ENCODE measurements at regions not wholly inside any gene's neighbourhood (a gene's known extent, or its start where the extent isn't known, plus 50 kb on each side); places are given as distances from the start of the nearest gene placed in this dataset.
"Not testable (repeated sequence)": the region's sequence is repeated elsewhere in the genome, so short reads cannot be mapped to it uniquely, and the experiment has no call there.

- H3K4me1 Mint-ChIP-seq (ENCODE audit: low read depth); POLR2A ChIA-PET; H3K36me3 Mint-ChIP-seq (ENCODE audit: low read depth); H3K9me3 Mint-ChIP-seq (ENCODE audit: insufficient read depth); H3K27me3 Mint-ChIP-seq (ENCODE audit: low read depth); CTCF ChIA-PET; DNase-seq; H3K27ac Mint-ChIP-seq; H3K4me3 Mint-ChIP-seq; ATAC-seq: not testable (repeated sequence)
Measured at GRCh38 chr18:14395533-14395932, 147.9 kb downstream of the POTEC start.

- H3K27ac Mint-ChIP-seq; POLR2A ChIA-PET; H3K36me3 Mint-ChIP-seq (ENCODE audit: low read depth); H3K4me3 Mint-ChIP-seq; H3K9me3 Mint-ChIP-seq (ENCODE audit: insufficient read depth); ATAC-seq; CTCF ChIA-PET; DNase-seq; H3K4me1 Mint-ChIP-seq (ENCODE audit: low read depth); H3K27me3 Mint-ChIP-seq (ENCODE audit: low read depth): not testable (repeated sequence)
Measured at GRCh38 chr18:14393563-14394103, 149.8 kb downstream of the POTEC start.

- H3K36me3 Mint-ChIP-seq (ENCODE audit: low read depth); ATAC-seq; CTCF ChIA-PET; H3K4me1 Mint-ChIP-seq (ENCODE audit: low read depth); DNase-seq; H3K27me3 Mint-ChIP-seq (ENCODE audit: low read depth); H3K9me3 Mint-ChIP-seq (ENCODE audit: insufficient read depth); POLR2A ChIA-PET; H3K27ac Mint-ChIP-seq; H3K4me3 Mint-ChIP-seq: not testable (repeated sequence)
Measured at GRCh38 chr18:14392604-14393003, 150.8 kb downstream of the POTEC start.

GRCh38 chr18:14384961-14385360, 158.4 kb downstream of the POTEC start:
- H3K4me1 Mint-ChIP-seq (ENCODE audit: low read depth); CTCF ChIA-PET: not testable (repeated sequence)

GRCh38 chr18:14382666-14383065, 160.7 kb downstream of the POTEC start:
- H3K4me3 Mint-ChIP-seq; ATAC-seq; H3K36me3 Mint-ChIP-seq (ENCODE audit: low read depth); CTCF ChIA-PET; H3K27me3 Mint-ChIP-seq (ENCODE audit: low read depth); H3K27ac Mint-ChIP-seq; H3K4me1 Mint-ChIP-seq (ENCODE audit: low read depth); H3K9me3 Mint-ChIP-seq (ENCODE audit: insufficient read depth); POLR2A ChIA-PET; DNase-seq: not testable (repeated sequence)

More at GRCh38 chr18:14384961-14385360, 158.4 kb downstream of the POTEC start:
- ATAC-seq; POLR2A ChIA-PET; H3K27me3 Mint-ChIP-seq (ENCODE audit: low read depth); H3K27ac Mint-ChIP-seq; DNase-seq; H3K4me3 Mint-ChIP-seq; H3K9me3 Mint-ChIP-seq (ENCODE audit: insufficient read depth); H3K36me3 Mint-ChIP-seq (ENCODE audit: low read depth): not testable (repeated sequence)

GRCh38 chr18:14379489-14379888, 163.9 kb downstream of the POTEC start:
- ATAC-seq; POLR2A ChIA-PET; H3K36me3 Mint-ChIP-seq (ENCODE audit: low read depth): not testable (repeated sequence)

GRCh38 chr18:14378376-14378775, 165.0 kb downstream of the POTEC start:
- H3K4me3 Mint-ChIP-seq; H3K27me3 Mint-ChIP-seq (ENCODE audit: low read depth); DNase-seq; H3K36me3 Mint-ChIP-seq (ENCODE audit: low read depth); H3K4me1 Mint-ChIP-seq (ENCODE audit: low read depth); H3K27ac Mint-ChIP-seq; H3K9me3 Mint-ChIP-seq (ENCODE audit: insufficient read depth); CTCF ChIA-PET; POLR2A ChIA-PET; ATAC-seq: not testable (repeated sequence)

More at GRCh38 chr18:14379489-14379888, 163.9 kb downstream of the POTEC start:
- CTCF ChIA-PET; H3K27ac Mint-ChIP-seq; H3K27me3 Mint-ChIP-seq (ENCODE audit: low read depth); DNase-seq; H3K4me3 Mint-ChIP-seq; H3K9me3 Mint-ChIP-seq (ENCODE audit: insufficient read depth); H3K4me1 Mint-ChIP-seq (ENCODE audit: low read depth): not testable (repeated sequence)

GRCh38 chr18:14361346-14361745, 182.1 kb downstream of the POTEC start:
- ATAC-seq; CTCF ChIA-PET; DNase-seq; H3K9me3 Mint-ChIP-seq (ENCODE audit: insufficient read depth); H3K4me1 Mint-ChIP-seq (ENCODE audit: low read depth); H3K27me3 Mint-ChIP-seq (ENCODE audit: low read depth); H3K4me3 Mint-ChIP-seq; H3K27ac Mint-ChIP-seq; POLR2A ChIA-PET; H3K36me3 Mint-ChIP-seq (ENCODE audit: low read depth): not testable (repeated sequence)

- H3K9me3 Mint-ChIP-seq (ENCODE audit: insufficient read depth); H3K36me3 Mint-ChIP-seq (ENCODE audit: low read depth); H3K27ac Mint-ChIP-seq; CTCF ChIA-PET; DNase-seq; H3K4me1 Mint-ChIP-seq (ENCODE audit: low read depth); ATAC-seq; H3K4me3 Mint-ChIP-seq; H3K27me3 Mint-ChIP-seq (ENCODE audit: low read depth); POLR2A ChIA-PET: not testable (repeated sequence)
Measured at GRCh38 chr18:14357553-14358297, 185.7 kb downstream of the POTEC start.

- H3K4me1 Mint-ChIP-seq (ENCODE audit: low read depth); ATAC-seq; H3K9me3 Mint-ChIP-seq (ENCODE audit: insufficient read depth); H3K36me3 Mint-ChIP-seq (ENCODE audit: low read depth); H3K27me3 Mint-ChIP-seq (ENCODE audit: low read depth); POLR2A ChIA-PET; CTCF ChIA-PET; H3K4me3 Mint-ChIP-seq; DNase-seq; H3K27ac Mint-ChIP-seq: not testable (repeated sequence)
Measured at GRCh38 chr18:14342170-14342569, 201.2 kb downstream of the POTEC start.

- H3K36me3 Mint-ChIP-seq (ENCODE audit: low read depth); POLR2A ChIA-PET; ATAC-seq; H3K4me3 Mint-ChIP-seq; H3K27ac Mint-ChIP-seq; CTCF ChIA-PET; H3K4me1 Mint-ChIP-seq (ENCODE audit: low read depth); H3K27me3 Mint-ChIP-seq (ENCODE audit: low read depth); DNase-seq; H3K9me3 Mint-ChIP-seq (ENCODE audit: insufficient read depth): not testable (repeated sequence)
Measured at GRCh38 chr18:14336017-14336416, 203.8 kb upstream of the ZNF519 start.

- ATAC-seq; H3K4me3 Mint-ChIP-seq; H3K4me1 Mint-ChIP-seq (ENCODE audit: low read depth); H3K27me3 Mint-ChIP-seq (ENCODE audit: low read depth); DNase-seq; CTCF ChIA-PET; H3K27ac Mint-ChIP-seq; H3K9me3 Mint-ChIP-seq (ENCODE audit: insufficient read depth); POLR2A ChIA-PET; H3K36me3 Mint-ChIP-seq (ENCODE audit: low read depth): not testable (repeated sequence)
Measured at GRCh38 chr18:14321217-14321616, 189.0 kb upstream of the ZNF519 start.

- H3K27me3 Mint-ChIP-seq (ENCODE audit: low read depth); H3K4me1 Mint-ChIP-seq (ENCODE audit: low read depth); POLR2A ChIA-PET; ATAC-seq; CTCF ChIA-PET; H3K36me3 Mint-ChIP-seq (ENCODE audit: low read depth); H3K9me3 Mint-ChIP-seq (ENCODE audit: insufficient read depth); DNase-seq; H3K27ac Mint-ChIP-seq; H3K4me3 Mint-ChIP-seq: not testable (repeated sequence)
Measured at GRCh38 chr18:14301255-14301654, 169.0 kb upstream of the ZNF519 start.
